HG03103 (cell line): ENCODE measurements at regions not wholly inside any gene's neighbourhood (a gene's known extent, or its start where the extent isn't known, plus 50 kb on each side); places are given as distances from the start of the nearest gene placed in this dataset.

Experiments
- ATAC-seq: cut with Tn5 transposase; IDR thresholded peaks from one replicate; pipeline ENCODE4 v1.9.1; 2021; ENCODE audit warnings: low read depth; ENCODE audit not compliant: unreplicated experiment

DNA sequence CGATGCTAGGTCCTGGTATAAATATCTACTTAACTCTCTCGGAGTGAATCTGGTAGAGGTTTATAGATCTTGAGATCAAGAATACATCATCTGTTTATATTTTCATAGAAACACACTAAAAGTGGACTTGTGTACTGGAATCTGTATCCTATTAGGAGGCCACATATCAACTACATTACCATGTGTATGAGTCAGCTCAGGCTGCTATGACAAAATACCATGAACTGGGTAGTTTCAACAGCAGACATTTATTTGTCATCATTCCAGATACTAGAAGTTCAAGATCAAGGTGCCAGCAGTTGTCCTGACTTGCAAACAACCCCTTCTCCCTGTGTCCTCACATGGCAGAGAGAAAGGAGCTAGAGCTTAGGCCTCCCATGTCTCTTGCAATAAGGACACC lies 113.9 kb upstream of the PFKP start:
- no peak for ATAC-seq

- ATAC-seq, result no peak
Measured at GRCh38 chr10:2951235-2951835, 116.0 kb upstream of the PFKP start.

GRCh38 chr10:2950546-2950945 lies 116.8 kb upstream of the PFKP start:
- no peak for ATAC-seq

DNA sequence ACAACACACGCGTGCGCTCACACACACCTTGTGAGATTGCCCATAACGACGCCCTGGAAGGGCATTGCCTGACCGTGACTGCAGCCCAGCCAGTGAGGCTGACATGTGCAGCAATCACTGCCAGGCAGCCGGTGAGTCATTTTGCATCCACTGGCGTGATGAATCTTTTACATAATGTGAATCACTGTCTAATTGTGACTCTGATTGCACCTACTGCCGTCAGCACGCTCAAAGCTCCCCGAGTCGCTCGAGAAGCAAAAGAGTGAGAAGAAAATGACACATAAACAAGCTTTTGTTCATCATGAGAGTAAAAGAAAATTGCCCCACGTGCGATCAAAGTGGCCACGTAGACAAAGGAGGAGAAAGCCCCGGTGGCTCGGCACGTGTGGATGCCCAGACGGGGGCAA lies 117.4 kb upstream of the PFKP start:
- peak; percentile 41 for ATAC-seq

DNA sequence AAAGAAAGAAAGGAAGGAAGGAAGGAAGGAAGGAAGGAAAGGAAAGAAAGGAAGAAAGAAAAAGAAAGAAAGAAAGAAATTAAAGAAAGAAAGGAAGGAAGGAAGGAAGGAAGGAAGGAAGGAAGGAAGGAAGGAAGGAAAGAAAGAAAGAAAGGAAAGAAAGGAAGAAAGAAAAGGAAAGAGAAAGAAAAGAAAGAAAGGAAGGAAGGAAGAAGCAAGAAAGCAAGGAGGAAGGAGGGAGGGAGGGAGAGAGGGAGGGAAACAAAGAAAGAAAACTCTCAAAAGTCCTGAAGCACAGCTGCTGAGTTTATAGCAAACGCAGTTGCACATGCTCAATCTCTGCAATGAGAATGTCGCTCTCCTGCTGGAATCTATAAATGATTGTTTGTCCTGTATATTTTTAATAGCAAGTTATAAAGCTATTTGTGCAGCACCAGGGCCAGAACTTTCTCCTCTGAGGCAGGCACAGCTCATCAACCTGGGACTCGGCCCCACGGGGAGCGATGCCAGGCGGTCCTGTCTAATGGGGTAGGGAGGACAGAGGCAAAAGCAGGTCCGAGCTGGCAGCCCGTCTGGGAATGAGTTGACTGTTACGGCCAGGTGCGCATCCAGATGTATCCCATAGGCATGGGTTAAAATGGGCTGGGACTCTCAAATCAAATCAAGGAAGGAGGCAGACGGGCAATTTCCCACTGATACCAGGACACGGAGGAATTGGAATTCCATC lies 118.0 kb upstream of the PFKP start:
- no peak for ATAC-seq

DNA sequence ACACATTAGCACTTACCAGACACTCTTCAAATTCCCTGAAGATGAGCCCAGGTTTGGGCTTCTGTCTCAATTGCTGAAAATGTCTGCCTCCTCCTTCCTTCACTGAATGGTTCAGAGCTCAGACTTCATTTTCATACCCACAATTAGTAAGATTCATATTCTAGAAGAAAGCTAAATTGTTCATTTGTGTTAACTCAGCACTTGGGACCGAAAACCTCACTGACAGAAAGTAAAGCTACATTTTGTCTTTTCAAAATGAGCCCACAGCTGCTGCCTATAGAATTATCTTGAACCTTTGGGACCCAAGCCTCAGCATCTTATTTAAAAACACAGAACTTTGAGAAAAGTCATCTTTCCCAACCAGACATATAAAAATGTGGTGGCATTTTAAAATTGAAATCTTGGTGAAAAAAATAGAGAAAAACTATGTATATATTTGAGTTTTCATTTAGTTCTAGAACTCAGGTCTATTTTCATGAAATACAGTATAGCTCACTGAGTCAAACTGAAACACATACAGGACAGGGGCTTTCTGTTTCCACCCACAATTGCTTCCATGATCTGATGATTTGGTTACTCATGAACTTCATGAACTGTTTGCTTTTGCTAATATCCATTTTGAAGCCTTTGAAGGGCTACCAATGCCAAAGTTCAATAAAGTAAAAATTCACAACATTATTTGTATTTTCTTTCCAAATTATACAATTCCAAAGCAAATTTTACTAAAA lies 119.1 kb upstream of the PFKP start:
- peak; percentile 76 for ATAC-seq

GRCh38 chr10:2944788-2945187 lies 122.6 kb upstream of the PFKP start:
- no peak for ATAC-seq

DNA sequence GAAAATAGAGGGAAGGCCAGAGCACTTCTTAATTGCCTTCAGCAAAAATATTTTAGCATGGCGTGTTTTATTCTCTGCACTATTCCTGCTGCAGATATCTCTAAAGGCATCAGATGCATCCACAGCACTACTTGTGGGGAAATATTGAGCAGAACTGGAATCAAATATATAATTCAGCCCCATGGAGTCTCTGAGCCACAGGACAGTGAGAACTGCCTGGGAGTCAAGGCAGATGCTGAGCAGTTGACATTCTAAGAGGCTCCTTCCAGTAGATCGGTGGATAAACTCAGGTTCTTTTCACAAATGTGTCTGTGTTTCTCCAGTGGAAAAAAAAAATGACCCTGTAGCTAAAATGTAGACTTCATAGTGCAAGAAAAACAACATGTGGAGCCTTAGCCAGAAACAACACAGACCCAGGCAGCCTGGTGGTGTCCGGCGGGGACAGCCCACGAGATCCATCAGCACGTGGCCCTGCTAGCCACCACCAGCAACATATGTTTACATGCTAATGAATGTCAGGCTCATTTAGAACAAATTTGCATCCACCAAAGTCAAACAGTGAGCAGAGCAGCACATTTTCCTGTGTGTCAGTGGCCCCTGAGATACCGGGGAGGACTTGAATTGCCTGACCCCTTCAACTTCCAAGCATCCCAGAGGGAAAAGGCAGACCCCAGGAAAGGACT lies 123.3 kb upstream of the PFKP start:
- no peak for ATAC-seq

DNA sequence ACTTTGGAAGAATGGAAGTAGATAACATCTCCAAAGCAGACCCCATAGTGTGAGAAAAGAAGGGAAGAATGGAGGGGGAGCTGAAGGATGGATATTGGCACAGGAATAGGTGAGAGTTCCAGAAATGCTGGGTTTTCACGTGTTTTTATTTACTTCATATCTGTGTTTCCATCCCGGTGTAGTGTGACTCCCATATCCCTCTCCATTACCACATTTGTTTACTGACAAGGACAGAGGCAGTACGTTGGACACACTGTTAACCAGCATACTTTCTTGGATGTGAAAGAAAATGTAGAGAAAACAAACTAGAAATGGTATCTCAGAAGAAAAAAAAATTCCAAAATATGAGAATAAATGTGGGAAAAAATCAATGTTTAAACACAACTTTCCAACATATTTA lies 124.4 kb upstream of the PFKP start:
- no peak for ATAC-seq

DNA sequence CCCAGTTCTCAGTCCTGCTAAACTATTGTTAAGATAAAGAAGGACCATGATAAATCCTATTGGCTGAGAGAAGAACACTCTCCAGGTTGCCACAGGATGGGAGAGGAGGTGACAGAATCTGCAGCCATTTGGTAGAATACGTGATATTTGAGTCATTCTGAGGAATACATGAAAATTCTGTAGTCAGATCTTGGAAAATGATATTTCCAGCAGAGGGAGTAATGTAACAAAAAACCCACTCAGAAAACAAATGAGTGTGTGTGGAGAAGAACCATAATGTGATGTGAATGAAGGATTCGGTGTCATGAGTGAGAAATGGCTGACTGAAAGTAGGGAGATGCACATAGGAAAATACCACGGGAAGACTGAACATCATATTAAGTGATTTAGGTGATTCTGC lies 128.5 kb upstream of the PFKP start:
- ATAC-seq, result no peak

DNA sequence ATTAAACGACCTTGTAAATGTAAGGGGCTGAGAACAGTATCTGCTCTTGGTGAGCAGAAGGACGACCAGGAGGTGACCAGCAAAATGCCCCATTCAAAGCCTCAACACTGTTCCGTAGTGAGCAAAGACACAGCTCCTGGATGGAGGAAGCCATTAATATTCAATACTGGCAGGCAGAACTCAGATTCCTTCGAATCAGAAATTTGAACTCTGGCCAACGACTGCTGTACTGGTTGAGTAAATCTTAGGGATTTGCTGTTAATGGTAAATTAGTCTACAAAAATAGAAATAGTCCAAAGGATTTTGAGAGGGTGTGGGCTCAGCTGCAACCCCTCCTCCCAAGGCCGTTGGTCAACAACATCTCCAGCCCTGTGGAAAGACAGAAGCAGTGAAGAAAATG lies 130.5 kb upstream of the PFKP start:
- no peak for ATAC-seq

- ATAC-seq, result no peak
Measured at GRCh38 chr10:2935647-2936386, 131.5 kb upstream of the PFKP start.

DNA sequence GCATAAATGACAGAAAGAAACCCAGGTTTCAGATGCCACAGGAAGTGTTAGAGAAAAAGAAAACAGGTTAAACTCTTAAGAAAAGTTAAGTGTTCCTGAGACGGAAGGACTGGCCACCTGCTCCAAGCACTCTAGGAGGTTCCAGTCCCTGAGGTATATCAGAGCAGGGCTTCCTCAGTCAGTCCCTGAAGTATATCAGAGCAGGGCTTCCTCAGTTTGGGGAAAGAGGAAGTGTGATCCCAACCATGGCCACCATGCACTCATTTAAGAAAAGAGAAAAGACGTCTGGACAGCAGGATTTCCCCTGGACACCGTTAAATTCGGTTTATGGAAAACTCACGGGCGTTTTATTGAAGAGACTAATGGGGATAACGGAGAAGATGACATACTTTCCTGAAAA lies 133.4 kb upstream of the PFKP start:
- ATAC-seq, result no peak

DNA sequence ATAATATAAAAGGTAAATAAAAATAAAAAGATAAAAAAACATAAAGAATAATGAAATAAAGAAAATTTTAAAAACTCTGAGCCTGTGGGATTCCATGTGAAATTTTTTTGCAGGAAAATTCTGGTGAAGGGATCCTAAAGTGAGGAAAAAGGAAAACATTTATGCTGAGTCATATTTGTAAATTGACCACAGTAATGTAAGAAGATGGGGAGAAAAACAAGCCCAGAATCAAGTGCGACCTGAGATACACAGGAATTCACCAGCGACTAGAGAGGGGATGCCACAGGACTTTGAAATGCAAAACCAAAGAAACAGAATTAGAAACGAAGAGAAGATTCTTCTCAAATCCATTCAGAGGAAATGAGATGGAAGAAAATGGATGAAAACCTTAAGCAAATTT lies 133.8 kb upstream of the PFKP start:
- no peak for ATAC-seq

DNA sequence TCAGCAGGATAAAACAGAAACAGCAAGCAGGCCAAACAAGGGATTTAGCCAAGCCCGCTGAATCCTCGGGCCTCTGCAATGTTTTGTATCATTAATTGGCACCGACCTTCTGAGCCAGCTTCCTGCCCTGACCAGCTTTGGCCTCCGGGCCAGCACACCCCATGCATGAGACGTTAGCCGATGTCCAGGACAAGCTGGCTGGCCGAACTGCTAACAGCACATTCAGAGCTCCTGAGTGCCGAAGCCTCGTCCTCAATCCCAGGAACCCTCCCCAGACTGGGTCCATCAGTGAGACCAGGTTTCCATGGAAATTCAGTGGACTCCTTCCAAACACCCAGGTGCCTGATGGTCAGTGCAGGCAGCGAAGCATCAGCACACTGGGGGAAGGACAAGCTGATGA lies 134.3 kb upstream of the PFKP start:
- no peak for ATAC-seq

GRCh38 chr10:2929480-2930258 lies 137.7 kb upstream of the PFKP start:
- ATAC-seq, result no peak

GRCh38 chr10:2927958-2928840 lies 139.1 kb upstream of the PFKP start:
- peak; percentile 85 for ATAC-seq

GRCh38 chr10:2926918-2927660 lies 140.3 kb upstream of the PFKP start:
- no peak for ATAC-seq
